CD14-positive monocyte (primary cell): ENCODE measurements at regions not wholly inside any gene's neighbourhood (a gene's known extent, or its start where the extent isn't known, plus 50 kb on each side); places are given as distances from the start of the nearest gene placed in this dataset.

Source experiments
- DNase-seq, 3 donors: peaks; one replicate each; pipeline ENCODE4 v3.0.0-alpha.2; 2011 to 2022
- H2AFZ ChIP-seq: 2 replicates; pipeline ENCODE4 v1.6.0; 2012; ENCODE audit warnings: mild to moderate bottlenecking, low read depth, low read length, inconsistent platforms; ENCODE audit not compliant: insufficient read depth, poor library complexity, severe bottlenecking
- H3K27ac ChIP-seq, 2 donors: 1 replicate in 1 of 2; 2 replicates in 1 of 2; pipeline ENCODE4 v1.5.1; 2012 to 2013; ENCODE audit warnings: low read length in 2 of 2, control low read depth in 1 of 2, inconsistent platforms in 1 of 2, low read depth in 1 of 2, mild to moderate bottlenecking in 1 of 2
- H3K27me3 ChIP-seq, 2 donors: one replicate each; pipeline versions ENCODE4 v1.6.0 to v1.6.1; 2011 to 2013; ENCODE audit warnings: low read length in 2 of 2; ENCODE audit not compliant: control insufficient read depth in 2 of 2, insufficient read depth in 2 of 2
- H3K36me3 ChIP-seq, 2 donors: replicated peaks in 1 of 2; 1 replicate in 1 of 2; 2 replicates in 1 of 2; pipeline versions ENCODE4 v1.5.1 to v1.6.1; 2012 to 2013; ENCODE audit warnings: low read length in 2 of 2, control low read depth in 1 of 2, inconsistent platforms in 1 of 2, mild to moderate bottlenecking in 1 of 2; ENCODE audit not compliant: insufficient read depth in 2 of 2, control insufficient read depth in 1 of 2
- H3K4me1 ChIP-seq, 2 donors: 1 replicate in 1 of 2; 2 replicates in 1 of 2; pipeline versions ENCODE4 v1.5.1 to v1.6.1; 2012 to 2013; ENCODE audit warnings: low read length in 2 of 2, control low read depth in 1 of 2, inconsistent platforms in 1 of 2, mild to moderate bottlenecking in 1 of 2, moderate library complexity in 1 of 2; ENCODE audit not compliant: insufficient read depth in 2 of 2, control insufficient read depth in 1 of 2
- H3K4me2 ChIP-seq: replicated peaks from 2 replicates; pipeline ENCODE3; 2012; ENCODE audit warnings: low read length, moderate library complexity, mild to moderate bottlenecking; ENCODE audit not compliant: poor library complexity, severe bottlenecking; ENCODE audit errors: extremely low read depth
- H3K4me3 ChIP-seq, 3 experiments: fragments of 200-600 bp in 1 of 3; sonication (generic) in 1 of 3; replicated peaks in 1 of 3; 1 replicate in 2 of 3; 2 replicates in 1 of 3; pipeline ENCODE4 v1.5.1; 2011 to 2013; ENCODE audit warnings: low read length in 3 of 3, mild to moderate bottlenecking in 3 of 3, control low read depth in 2 of 3, low read depth in 2 of 3, inconsistent platforms in 1 of 3, moderate library complexity in 1 of 3
- H3K79me2 ChIP-seq: 2 replicates; pipeline ENCODE4 v1.6.0; 2012; ENCODE audit warnings: mild to moderate bottlenecking, control low read depth, inconsistent platforms, low read length, moderate library complexity; ENCODE audit not compliant: insufficient read depth
- H3K9ac ChIP-seq: 2 replicates; pipeline ENCODE4 v1.6.0; 2017; ENCODE audit warnings: low read length, mild to moderate bottlenecking; ENCODE audit not compliant: insufficient read depth, poor library complexity, severe bottlenecking
- H3K9me3 ChIP-seq, 2 donors: replicated peaks in 1 of 2; 1 replicate in 1 of 2; 2 replicates in 1 of 2; pipeline versions ENCODE4 v1.5.1 to v1.6.1; 2012 to 2013; ENCODE audit warnings: low read length in 2 of 2, control low read depth in 1 of 2; ENCODE audit not compliant: control insufficient read depth in 1 of 2, insufficient read depth in 1 of 2
- H4K20me1 ChIP-seq: 2 replicates; pipeline ENCODE4 v1.6.0; 2012; ENCODE audit warnings: mild to moderate bottlenecking, low read length, control low read depth, moderate library complexity; ENCODE audit not compliant: insufficient read depth
- H3K27ac Mint-ChIP-seq, 7 donors: one replicate each; pipeline ENCODE4 v1.8.0; 2020; ENCODE audit warnings: mild to moderate bottlenecking in 7 of 7, mixed read lengths in 7 of 7, moderate library complexity in 6 of 7, inconsistent platforms in 2 of 7
- H3K27me3 Mint-ChIP-seq, 3 donors: one replicate each; pipeline ENCODE4 v1.8.0; 2021 to 2022; ENCODE audit warnings: low read depth in 3 of 3, mild to moderate bottlenecking in 3 of 3, mixed read lengths in 3 of 3, moderate library complexity in 3 of 3, inconsistent platforms in 1 of 3
- H3K36me3 Mint-ChIP-seq, 2 donors: one replicate each; pipeline ENCODE4 v1.8.0; 2020; ENCODE audit warnings: mixed read lengths in 2 of 2, inconsistent platforms in 1 of 2, mild to moderate bottlenecking in 1 of 2
- H3K4me1 Mint-ChIP-seq: one replicate; pipeline ENCODE4 v1.8.0; 2020; ENCODE audit warnings: mild to moderate bottlenecking, mixed read lengths
- H3K4me3 Mint-ChIP-seq, 2 donors: one replicate each; pipeline ENCODE4 v1.8.0; 2020; ENCODE audit warnings: mild to moderate bottlenecking in 2 of 2, mixed read lengths in 2 of 2, moderate library complexity in 1 of 2
- H3K9me3 Mint-ChIP-seq, 7 donors: one replicate each; pipeline ENCODE4 v1.8.0; 2020 to 2022; ENCODE audit warnings: mixed read lengths in 7 of 7, mild to moderate bottlenecking in 6 of 7, moderate library complexity in 6 of 7, inconsistent platforms in 2 of 7
- CTCF ChIP-seq: fragments of 200-600 bp; IDR thresholded peaks from one replicate; pipeline ENCODE4 v1.8.0; 2022; ENCODE audit warnings: antibody characterized with exemption, mild to moderate bottlenecking
- WGBS: methylation state at CpG from one replicate; pipeline ENCODE4 v1.1.5; 2013; ENCODE audit warnings: missing lambda C conversion rate; ENCODE audit not compliant: insufficient coverage; 5-methylcytosine and 5-hydroxymethylcytosine counted together
- intact Hi-C, 2 donors: fragments of 100-400 bp; cut with micrococcal nuclease; formaldehyde crosslinking; loops; one replicate each; pipeline versions ENCODE4 v1.15.0 to v1.15.1; 2023

GRCh38 chr13:105107781-105108180, 1427.7 kb downstream of the EFNB2 start:
- Histone ChIP-seq H4K20me1 (no peaks in the 10 kb centered on the region), H2AFZ (no peak overlapping the region), H3K4me3 (no peak overlapping the region), H3K9me3 (peaks cover 0 to 4% of the 10 kb centered on the region in 2 donors), H3K27ac (no peak overlapping the region), H3K79me2 (no peaks in the 10 kb centered on the region), H3K9ac (no peak overlapping the region), H3K4me2 (no peak overlapping the region), H3K4me1 (no peaks in the 10 kb centered on the region), H3K36me3 (no peaks in the 10 kb centered on the region), H3K27me3 (no peaks in the 10 kb centered on the region)
- H3K27me3 Mint-ChIP-seq: peaks cover 0 to 1% (median 0%) of the 10 kb centered on the region in 3 donors
- H3K36me3 Mint-ChIP-seq: no peaks in the 10 kb centered on the region
- no peak overlapping the region for H3K4me3 Mint-ChIP-seq
- intact Hi-C loops: no loop called here
- TF ChIP-seq CTCF: no peak
- H3K27ac Mint-ChIP-seq: no peak overlapping the region
- H3K9me3 Mint-ChIP-seq: peaks cover 3 to 10% (median 5%) of the 10 kb centered on the region in 7 donors
- DNase-seq: no peak
- no peaks in the 10 kb centered on the region for H3K4me1 Mint-ChIP-seq
- WGBS: no CpG with 5 or more reads among the region's 3 CpGs

GRCh38 chr13:105105471-105105870, 1430.0 kb downstream of the EFNB2 start:
- no CpG with 5 or more reads among the region's 4 CpGs for WGBS
- no peak overlapping the region for H3K4me3 Mint-ChIP-seq
- no peaks in the 10 kb centered on the region for H3K27me3 ChIP-seq
- H3K27ac Mint-ChIP-seq: no peak overlapping the region
- no peaks in the 10 kb centered on the region for H4K20me1 ChIP-seq
- TF ChIP-seq CTCF: no peak
- H3K4me1 Mint-ChIP-seq: no peaks in the 10 kb centered on the region
- H3K79me2 ChIP-seq: no peaks in the 10 kb centered on the region
- no peak overlapping the region for H2AFZ ChIP-seq
- H3K36me3 Mint-ChIP-seq: no peaks in the 10 kb centered on the region
- no peak overlapping the region for H3K9ac ChIP-seq
- H3K4me1 ChIP-seq: no peaks in the 10 kb centered on the region
- H3K36me3 ChIP-seq: no peaks in the 10 kb centered on the region
- no peak for DNase-seq
- no peak overlapping the region for H3K4me3 ChIP-seq
- H3K27ac ChIP-seq: no peak overlapping the region
- no peak overlapping the region for H3K4me2 ChIP-seq
- H3K9me3 Mint-ChIP-seq: peaks cover 0 to 5% (median 0%) of the 10 kb centered on the region in 7 donors
- intact Hi-C loops: no loop called here
- H3K27me3 Mint-ChIP-seq: no peaks in the 10 kb centered on the region
- no peaks in the 10 kb centered on the region for H3K9me3 ChIP-seq
